HepG2 (cell line): ENCODE measurements at regions not wholly inside any gene's neighbourhood (a gene's known extent, or its start where the extent isn't known, plus 50 kb on each side); places are given as distances from the start of the nearest gene placed in this dataset.

Experiments used
- ATF3 ChIP-seq: sonication (generic); formaldehyde crosslinking; IDR thresholded peaks from 2 replicates; pipeline ENCODE4 v1.4.0; 2020; ENCODE audit warnings: missing genetic modification reagents
- CC2D1A ChIP-seq: sonication (generic); formaldehyde crosslinking; IDR thresholded peaks from 2 replicates; pipeline ENCODE4 v1.8.1; 2023; ENCODE audit warnings: mild to moderate bottlenecking, missing genetic modification reagents
- CHCHD3 ChIP-seq: sonication (generic); formaldehyde crosslinking; IDR thresholded peaks from 2 replicates; pipeline ENCODE4 v1.8.0; 2022; ENCODE audit warnings: mild to moderate bottlenecking, missing genetic modification reagents, moderate library complexity
- JUN ChIP-seq: sonication (generic); formaldehyde crosslinking; IDR thresholded peaks from 2 replicates; pipeline ENCODE4 v1.4.0; 2020; ENCODE audit warnings: mild to moderate bottlenecking, missing genetic modification reagents
- JUND ChIP-seq: sonication (generic); formaldehyde crosslinking; IDR thresholded peaks from 2 replicates; pipeline ENCODE4 v1.8.0; 2022; ENCODE audit warnings: mild to moderate bottlenecking, missing genetic modification reagents
- MTA3 ChIP-seq: sonication (generic); formaldehyde crosslinking; IDR thresholded peaks from 2 replicates; pipeline ENCODE4 v1.4.0; 2020; ENCODE audit warnings: missing genetic modification reagents
- POLR2A ChIP-seq, 2 experiments: IDR thresholded peaks; 2 replicates each; pipeline ENCODE4 v1.6.1; 2011; ENCODE audit warnings: low read depth in 2 of 2, low read length in 2 of 2, mild to moderate bottlenecking in 1 of 2, moderate library complexity in 1 of 2; ENCODE audit not compliant: insufficient read depth in 1 of 2
- RAD51 ChIP-seq: fragments of 450-650 bp; IDR thresholded peaks from 2 replicates; pipeline ENCODE4 v1.6.1; 2016; ENCODE audit warnings: borderline replicate concordance
- SP140L ChIP-seq: sonication (generic); formaldehyde crosslinking; IDR thresholded peaks from 2 replicates; pipeline ENCODE4 v1.4.0; 2020; ENCODE audit warnings: missing genetic modification reagents, borderline replicate concordance
- UBTF ChIP-seq: sonication (generic); formaldehyde crosslinking; IDR thresholded peaks from 2 replicates; pipeline ENCODE4 v1.4.0; 2020; ENCODE audit warnings: mild to moderate bottlenecking, missing genetic modification reagents
- ZNF704 ChIP-seq: sonication (generic); formaldehyde crosslinking; IDR thresholded peaks from 2 replicates; pipeline ENCODE4 v1.8.1; 2023; ENCODE audit warnings: mild to moderate bottlenecking, inconsistent platforms, moderate library complexity, missing genetic modification reagents, borderline replicate concordance
- ZSCAN25 ChIP-seq: sonication (generic); formaldehyde crosslinking; IDR thresholded peaks from 2 replicates; pipeline ENCODE4 v1.8.0; 2022; ENCODE audit warnings: mild to moderate bottlenecking, missing genetic modification reagents

- TF ChIP-seq JUND (CRISPR knock-in tag) (no peak), JUN (no peak), ZNF704 (CRISPR knock-in tag) (no peak), ATF3 (CRISPR knock-in tag) (no peak), MTA3 (CRISPR knock-in tag) (no peak), ZSCAN25 (CRISPR knock-in tag) (no peak), POLR2A (IDR thresholded peaks at IDR 0.05; ENCODE audit: insufficient read depth in 1 of 2, low read depth in 2 of 2, low read length in 2 of 2) (no peak), SP140L (no peak), RAD51 (no peak), CC2D1A (CRISPR knock-in tag) (no peak), CHCHD3 (CRISPR knock-in tag) (no peak), UBTF (CRISPR knock-in tag) (no peak)
Measured at GRCh38 chr3:88573472-88573871, 423.7 kb downstream of the C3orf38 start.
